T-helper 2 cell treated with Interferon-gamma antibody and Interleukin-4, amounts not matched to agents 100 ng/mL and 5 ng/mL, for 36 hours (primary cell): ENCODE measurements at regions not wholly inside any gene's neighbourhood (a gene's known extent, or its start where the extent isn't known, plus 50 kb on each side); places are given as distances from the start of the nearest gene placed in this dataset.

Experiments
- intact Hi-C: fragments of 100-400 bp; cut with micrococcal nuclease; formaldehyde crosslinking; loops from one replicate; pipeline ENCODE4 v1.15.1; 2023

GRCh38 chr11:103850419-103851165 is 185.8 kb upstream of the DDI1 start:
- intact Hi-C loops = no loop called here

- intact Hi-C loops = no loop called here
Observed at GRCh38 chr11:103851166-103851651, 185.2 kb upstream of the DDI1 start.
